ENCODE measurements at regions not wholly inside any gene's neighbourhood (a gene's known extent, or its start where the extent isn't known, plus 50 kb on each side); places are given as distances from the start of the nearest gene placed in this dataset.

GRCh38 chr6:104046426-104046825 is 813.3 kb downstream of the HACE1 start:
- ATAC-seq, result no peak
- H3K27ac ChIP-seq (ENCODE audit: low read length), result no peak overlapping the region
- POLR2A ChIA-PET, result interaction anchor here (0.5 kb wide), 1 partner anchor 195 kb away, joined by 3 read pairs; no protein-coding TSS in a partner anchor
- intact Hi-C loops (cut with micrococcal nuclease; ENCODE audit: unreplicated experiment), result no loop called here
- H3K36me3 ChIP-seq (ENCODE audit: control insufficient read depth, insufficient read depth, low read length), result no peaks in the 10 kb centered on the region
- CTCF ChIA-PET, result no interaction called here
- TF ChIP-seq TCF7L2 (IDR thresholded peaks at IDR 0.05; ENCODE audit: low read depth, low read length) (no peak), SIN3A (IDR thresholded peaks at IDR 0.05; ENCODE audit: borderline replicate concordance, insufficient read depth, low read depth, low read length) (no peak)
- BruUV-seq (replicated peaks), result no TSS peak
- H3K4me3 ChIP-seq (ENCODE audit: low read depth in 2 of 2, low read length in 2 of 2), result no peak overlapping the region
- H3K9me3 ChIP-seq (ENCODE audit: control insufficient read depth, insufficient read depth, low read depth, low read length), result no peaks in the 10 kb centered on the region
- DNase-seq (ENCODE audit: low read depth, low spot score), result no peak
- no peaks in the 10 kb centered on the region for H3K27me3 ChIP-seq (ENCODE audit: control insufficient read depth, insufficient read depth, low read length)
- in situ Hi-C loops (cut with HindIII; ENCODE audit: low pct_unique_long_range_greater_than_20kb, low sequenced_read_pairs), result no loop called here
- no peaks in the 10 kb centered on the region for H3K4me1 ChIP-seq (ENCODE audit: control insufficient read depth, insufficient read depth, low read length)

- POLR2A ChIA-PET, result no interaction called here
- H3K9me3 ChIP-seq (ENCODE audit: control insufficient read depth, insufficient read depth, low read depth, low read length), result no peaks in the 10 kb centered on the region
Observed at GRCh38 chr6:104031346-104031745, 828.4 kb downstream of the HACE1 start.

More at GRCh38 chr6:104031346-104031745, 828.4 kb downstream of the HACE1 start:
- TF ChIP-seq POLR2AphosphoS5 (IDR thresholded peaks at IDR 0.05; ENCODE audit: low read depth, low read length) (no peak), SIN3A (IDR thresholded peaks at IDR 0.05; ENCODE audit: borderline replicate concordance, insufficient read depth, low read depth, low read length) (no peak), CTCF (IDR thresholded peaks at IDR 0.05) (no peak), REST (IDR thresholded peaks at IDR 0.05; ENCODE audit: insufficient read depth in 1 of 2, low read depth in 2 of 2, low read length in 1 of 2) (no peak), TCF7L2 (IDR thresholded peaks at IDR 0.05; ENCODE audit: low read depth, low read length) (no peak)
- intact Hi-C loops (cut with micrococcal nuclease; ENCODE audit: unreplicated experiment), result no loop called here
- Histone ChIP-seq H3K27ac (ENCODE audit: low read length) (no peak overlapping the region), H3K4me1 (ENCODE audit: control insufficient read depth, insufficient read depth, low read length) (no peaks in the 10 kb centered on the region), H3K36me3 (ENCODE audit: control insufficient read depth, insufficient read depth, low read length) (no peaks in the 10 kb centered on the region), H3K27me3 (ENCODE audit: control insufficient read depth, insufficient read depth, low read length) (no peaks in the 10 kb centered on the region), H3K4me3 (ENCODE audit: low read depth in 2 of 2, low read length in 2 of 2) (no peak overlapping the region)
- CTCF ChIA-PET, result no interaction called here
- in situ Hi-C loops (cut with HindIII; ENCODE audit: low pct_unique_long_range_greater_than_20kb, low sequenced_read_pairs), result no loop called here
- BruUV-seq (replicated peaks), result no TSS peak
- no peak for DNase-seq (ENCODE audit: low read depth, low spot score)
- ATAC-seq, result no peak

All from Panc1 (cell line).